Hepatic stellate cell (primary cell): ENCODE measurements at regions not wholly inside any gene's neighbourhood (a gene's known extent, or its start where the extent isn't known, plus 50 kb on each side); places are given as distances from the start of the nearest gene placed in this dataset.

Experiments used
- DNase-seq: peaks from one replicate; pipeline ENCODE4 v3.0.0; 2011; ENCODE audit warnings: low spot score

- DNase-seq, result no peak
Measured at GRCh38 chr17:79218825-79219200, 144.2 kb downstream of the ENGASE start.

DNA sequence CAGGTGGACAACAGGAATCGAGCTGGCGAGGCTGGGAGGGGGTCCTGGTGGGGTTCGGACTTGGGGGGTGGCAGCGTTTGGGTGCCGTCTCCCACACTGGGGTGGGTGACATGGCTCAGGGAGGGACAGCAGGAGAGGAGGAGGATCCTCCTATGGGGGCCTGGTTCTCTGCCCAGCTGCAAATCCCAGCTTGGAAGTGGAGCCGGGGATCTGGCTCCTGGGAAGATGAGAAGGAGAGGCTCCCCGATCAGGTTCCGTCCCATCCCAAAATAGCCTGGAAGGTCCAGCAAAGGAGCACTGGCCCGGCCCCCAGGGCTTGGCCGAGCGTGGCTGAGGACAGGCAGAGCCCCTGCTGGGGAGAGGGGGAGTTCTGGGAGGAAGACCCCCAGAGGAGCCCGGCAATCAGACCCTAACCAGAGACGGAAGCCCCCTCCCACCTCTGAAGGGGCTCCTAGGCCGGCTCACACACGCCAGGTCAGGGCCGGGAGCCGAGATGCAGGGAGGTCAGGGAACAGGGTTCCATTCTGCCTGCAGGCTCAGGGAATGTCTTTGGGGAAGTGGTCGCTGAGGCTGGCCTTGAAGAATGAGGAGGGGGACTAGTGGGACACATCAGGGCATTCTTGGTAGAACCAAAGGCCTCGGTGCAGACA lies 143.7 kb downstream of the ENGASE start:
- DNase-seq, result no peak

- DNase-seq, result no peak
Measured at GRCh38 chr17:79217473-79218135, 143.0 kb downstream of the ENGASE start.

DNA sequence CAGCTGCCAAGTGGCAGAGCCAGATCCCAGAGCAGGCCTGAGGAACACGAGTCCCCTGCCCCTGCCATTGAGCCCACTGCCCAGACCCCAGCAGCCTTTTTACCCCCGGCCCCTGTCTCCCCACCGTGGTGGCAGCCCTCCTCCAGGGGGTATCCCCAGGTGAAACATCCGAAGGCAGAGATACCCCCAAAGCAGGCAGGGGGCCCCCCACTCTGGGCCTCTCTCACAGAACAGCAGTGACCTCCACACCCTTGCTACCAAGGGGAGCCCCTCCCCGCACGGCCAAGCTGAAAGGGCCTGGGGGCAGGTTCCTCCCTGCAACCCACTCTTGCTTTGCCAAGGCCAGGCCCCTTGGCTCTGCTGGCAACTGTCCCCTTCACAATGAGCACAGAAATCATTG lies 142.2 kb downstream of the ENGASE start:
- DNase-seq, result no peak

- no peak for DNase-seq
Measured at GRCh38 chr17:79216391-79216790, 141.8 kb downstream of the ENGASE start.

- DNase-seq, result no peak
Measured at GRCh38 chr17:79215631-79216030, 141.0 kb downstream of the ENGASE start.

DNA sequence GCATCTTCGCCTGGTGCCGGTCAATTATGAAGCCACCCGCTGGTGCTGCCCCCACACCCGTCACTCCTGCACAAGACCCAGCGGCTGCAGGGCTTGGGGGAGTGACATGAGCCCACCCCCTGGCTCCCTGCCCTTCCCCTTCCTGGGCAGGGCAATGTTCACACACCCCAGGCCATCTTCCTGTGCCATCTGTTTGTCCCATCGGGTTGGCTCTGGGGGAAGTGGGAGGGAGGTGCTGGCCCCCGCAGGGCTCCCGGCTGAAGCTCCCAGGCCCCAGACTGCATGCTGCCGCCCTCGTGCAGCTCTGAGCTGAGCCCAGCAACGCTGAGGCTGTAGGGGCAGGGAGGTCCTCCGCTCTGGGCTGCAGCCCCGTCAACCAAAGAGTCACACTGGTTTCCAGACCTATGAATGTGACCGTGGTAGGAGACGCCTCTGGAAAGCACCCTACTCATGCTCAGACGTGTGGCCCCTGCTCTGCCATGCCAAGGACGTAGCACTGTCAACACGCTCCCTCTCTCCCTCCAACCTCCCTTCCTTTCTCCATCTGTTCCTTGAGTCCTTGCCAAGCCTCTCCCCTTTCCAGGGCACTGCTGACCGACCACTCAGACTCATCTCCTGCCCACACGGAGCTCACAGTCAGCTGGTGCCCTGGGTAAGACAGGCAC lies 140.4 kb downstream of the ENGASE start:
- DNase-seq, result no peak

GRCh38 chr17:79214459-79214858 lies 139.8 kb downstream of the ENGASE start:
- DNase-seq, result no peak

GRCh38 chr17:79213305-79213704 lies 138.7 kb downstream of the ENGASE start:
- no peak for DNase-seq

- DNase-seq, result no peak
Measured at GRCh38 chr17:79212149-79213087, 137.8 kb downstream of the ENGASE start.

- no peak for DNase-seq
Measured at GRCh38 chr17:79211061-79211770, 136.6 kb downstream of the ENGASE start.

DNA sequence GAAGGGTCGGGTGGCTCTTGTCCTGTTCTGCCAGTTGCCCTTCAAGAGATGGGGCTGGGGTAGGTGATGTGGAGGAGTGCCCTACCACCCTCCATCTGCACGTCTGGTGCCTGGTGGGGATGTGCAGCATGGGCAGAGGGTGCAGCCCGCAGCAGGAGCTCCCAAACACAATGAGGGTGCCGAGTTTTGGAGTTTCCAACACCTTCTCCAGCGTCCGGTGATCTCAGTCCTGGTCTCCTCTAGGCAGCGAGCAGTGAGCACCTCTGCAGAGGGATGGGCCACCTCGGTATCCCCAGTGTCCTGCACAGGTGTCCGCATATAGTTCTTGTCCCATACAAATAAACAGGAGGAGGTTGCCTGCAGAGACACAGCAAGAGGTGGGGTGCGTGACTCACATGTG lies 136.0 kb downstream of the ENGASE start:
- DNase-seq, result no peak

GRCh38 chr17:79207960-79208359 lies 133.3 kb downstream of the ENGASE start:
- DNase-seq, result no peak

GRCh38 chr17:79205688-79206205 lies 131.1 kb downstream of the ENGASE start:
- no peak for DNase-seq

GRCh38 chr17:79204261-79204660 lies 129.6 kb downstream of the ENGASE start:
- no peak for DNase-seq

DNA sequence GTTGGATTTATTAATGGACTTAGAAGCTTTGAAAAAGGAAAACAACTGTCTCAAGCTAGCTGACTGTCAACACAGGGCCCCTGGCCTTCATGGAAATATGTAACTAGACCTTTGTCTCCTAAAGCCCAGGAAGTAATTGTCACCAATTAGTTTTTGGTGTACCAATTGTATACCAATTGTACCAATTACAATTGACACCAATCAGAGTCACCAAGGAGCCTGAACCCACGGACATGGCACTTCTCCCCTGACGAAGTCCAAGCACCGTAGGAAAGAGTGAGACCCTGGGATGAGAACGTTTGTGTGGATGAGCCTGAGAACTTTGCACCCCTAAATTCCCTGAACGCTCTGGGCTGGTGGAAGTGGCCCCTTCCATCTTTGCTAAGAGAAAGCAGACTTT lies 129.0 kb downstream of the ENGASE start:
- no peak for DNase-seq

- no peak for DNase-seq
Measured at GRCh38 chr17:79203016-79203415, 128.4 kb downstream of the ENGASE start.

GRCh38 chr17:79202480-79202879 lies 127.9 kb downstream of the ENGASE start:
- DNase-seq, result no peak

DNA sequence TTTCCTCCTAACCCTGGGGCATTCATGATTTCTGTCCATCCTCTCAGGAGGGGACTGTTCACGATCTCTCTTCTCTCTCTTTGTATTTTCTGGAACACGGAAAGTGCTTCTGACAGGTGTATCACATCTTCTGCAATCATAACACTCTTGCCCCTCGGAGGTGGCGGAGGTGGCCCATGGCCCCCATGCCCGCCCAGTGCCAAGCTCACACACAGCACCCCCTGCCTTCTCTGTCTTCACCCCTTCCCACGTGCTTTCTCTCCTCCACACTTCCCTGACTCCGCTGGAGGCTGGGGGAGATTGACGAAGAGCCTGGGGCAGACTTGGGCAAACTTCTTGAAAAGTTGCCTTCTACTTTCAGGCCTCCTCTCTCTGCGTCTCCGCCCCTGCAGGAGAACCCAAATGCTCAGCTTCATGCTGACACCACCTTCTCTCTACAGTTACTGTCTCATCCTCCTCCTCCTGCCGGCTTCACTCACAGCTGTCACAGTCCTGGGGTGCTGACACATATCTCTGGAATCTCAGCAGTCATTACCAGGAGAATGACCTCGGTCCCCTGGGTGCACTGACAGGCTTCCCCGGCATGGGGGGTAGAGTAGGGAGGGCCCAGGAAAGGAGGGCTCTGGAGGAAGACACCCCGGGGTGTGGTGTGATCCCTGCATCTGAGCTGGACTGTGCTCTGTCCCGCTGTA lies 127.1 kb downstream of the ENGASE start:
- peak; percentile 88 for DNase-seq

GRCh38 chr17:79201119-79201518 lies 126.5 kb downstream of the ENGASE start:
- no peak for DNase-seq

DNA sequence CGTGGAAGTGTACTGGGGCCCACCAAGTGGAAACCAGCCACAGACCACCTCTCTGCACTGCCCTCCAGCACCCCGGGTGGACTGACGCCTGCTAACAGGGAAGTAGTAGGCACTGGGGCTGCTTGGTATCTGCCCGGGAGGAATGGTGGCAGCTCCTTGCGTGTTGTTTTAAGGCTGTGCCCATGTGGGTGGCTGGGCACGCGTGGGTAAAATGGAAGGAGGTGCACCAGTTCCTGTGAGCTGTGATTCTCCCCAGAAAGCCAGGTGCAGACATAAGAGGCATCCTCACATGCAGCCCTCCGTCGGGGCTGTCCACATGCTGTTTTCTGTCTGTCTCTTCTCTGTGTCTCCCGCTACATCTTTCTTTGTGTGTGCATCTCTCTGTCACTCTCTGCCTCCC lies 122.3 kb downstream of the ENGASE start:
- DNase-seq, result no peak
